ENCODE measurements at regions not wholly inside any gene's neighbourhood (a gene's known extent, or its start where the extent isn't known, plus 50 kb on each side); places are given as distances from the start of the nearest gene placed in this dataset.

DNA sequence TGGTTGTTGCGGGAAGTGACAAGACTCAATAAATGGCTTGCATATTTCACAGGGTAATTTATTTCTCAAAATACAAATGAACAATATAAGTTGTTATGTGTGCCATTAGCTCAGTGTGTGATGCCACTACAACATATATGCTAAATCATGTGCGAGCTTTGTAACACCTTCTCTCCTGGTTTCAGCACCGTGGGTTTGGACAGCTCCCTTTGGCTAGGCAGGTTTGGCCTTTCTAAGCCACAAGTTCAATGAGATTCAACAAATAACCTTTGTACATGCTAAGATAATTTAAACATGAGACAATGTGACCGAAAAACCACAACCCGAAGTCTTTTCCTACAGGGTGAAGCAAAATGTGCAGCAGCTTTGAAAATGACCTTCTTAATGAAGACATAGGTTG is 563.9 kb downstream of the TMEM114 start:
- DNase-seq = no peak

DNA sequence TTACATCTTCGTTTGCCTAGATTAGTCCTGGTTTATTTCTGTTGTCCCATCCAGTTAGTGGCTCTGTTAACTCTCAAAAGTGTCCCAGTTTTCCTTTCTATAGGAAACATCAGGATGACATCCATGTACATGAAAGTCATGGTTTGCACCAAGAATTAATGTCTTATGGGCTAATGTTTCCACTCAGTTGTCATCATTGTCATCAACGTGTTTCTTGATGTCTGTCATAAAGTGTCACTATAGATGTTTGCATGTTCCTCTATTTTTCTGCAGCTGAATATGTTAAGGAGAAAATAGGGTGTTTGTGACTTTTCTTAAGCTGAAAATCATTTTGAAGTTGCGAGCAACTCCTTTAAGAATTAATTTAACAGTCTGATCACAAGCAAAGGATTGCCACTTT is 567.0 kb downstream of the TMEM114 start:
- no peak for DNase-seq

DNA sequence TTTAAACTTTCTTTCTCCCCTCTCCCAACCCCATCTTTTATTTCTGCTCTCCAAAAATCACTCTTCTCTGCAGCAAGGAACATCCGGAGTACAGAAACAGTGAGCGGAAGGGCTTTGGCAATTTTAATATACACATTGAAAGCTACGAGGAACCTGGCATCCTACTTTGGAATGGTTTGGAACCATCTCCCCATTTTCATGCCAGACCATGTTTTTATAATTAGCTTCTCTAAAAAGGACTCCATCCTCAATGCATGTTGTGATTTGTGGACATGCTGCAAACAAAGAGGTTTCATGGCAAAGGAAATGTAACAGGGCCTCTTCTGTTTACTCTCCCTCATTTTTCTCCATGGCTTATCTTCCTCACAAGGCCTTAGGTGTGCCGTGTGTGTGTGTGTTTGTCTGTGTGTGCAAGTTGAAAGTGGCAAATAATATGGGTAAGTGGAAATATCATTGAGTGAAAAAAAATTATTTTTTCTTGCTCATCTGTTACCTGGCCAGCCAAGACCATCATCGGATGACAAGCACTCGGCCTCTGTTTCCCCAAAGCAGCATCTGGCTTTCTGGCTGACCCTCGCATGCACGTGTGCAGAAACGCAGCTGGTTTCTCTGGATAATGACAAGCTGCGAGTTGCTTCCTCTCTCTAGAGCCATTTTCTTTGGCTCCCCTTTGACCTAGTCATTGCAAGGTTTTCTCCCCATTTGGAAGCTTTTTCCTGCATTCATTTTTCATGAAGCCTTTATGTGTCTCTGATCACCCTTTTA is 585.0 kb downstream of the TMEM114 start:
- DNase-seq = peak; percentile 34

DNA sequence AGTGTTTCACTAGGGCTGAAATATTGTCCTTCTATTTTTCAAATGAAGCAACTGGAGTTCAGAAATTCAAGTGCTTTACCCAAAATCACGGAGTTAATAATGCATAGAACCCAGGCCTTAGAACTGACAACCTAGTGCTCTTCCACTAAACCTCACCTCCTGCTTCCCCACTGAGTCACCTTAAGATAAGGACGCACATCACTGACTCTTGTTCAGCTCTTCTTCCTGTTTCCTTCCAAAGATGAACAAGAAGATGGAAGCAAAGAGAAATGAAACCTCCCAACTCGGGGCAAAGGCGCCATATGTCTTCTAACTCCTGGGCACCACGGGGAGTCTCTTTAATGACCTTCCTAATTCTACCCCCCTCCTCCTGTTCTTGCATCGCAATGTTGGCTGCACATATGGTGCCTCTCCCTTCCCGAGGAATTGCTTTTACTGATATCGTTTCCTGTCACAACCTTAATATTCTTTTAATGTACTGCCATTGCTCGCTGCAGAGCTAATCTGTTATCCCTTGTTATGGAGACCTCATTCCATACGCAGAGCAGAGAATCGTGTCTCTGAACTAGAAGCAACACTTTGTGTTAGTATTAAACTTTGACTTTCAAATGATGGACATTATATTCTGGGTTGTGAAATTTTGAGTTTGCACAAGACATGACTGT is 591.4 kb downstream of the TMEM114 start:
- no peak for DNase-seq

DNA sequence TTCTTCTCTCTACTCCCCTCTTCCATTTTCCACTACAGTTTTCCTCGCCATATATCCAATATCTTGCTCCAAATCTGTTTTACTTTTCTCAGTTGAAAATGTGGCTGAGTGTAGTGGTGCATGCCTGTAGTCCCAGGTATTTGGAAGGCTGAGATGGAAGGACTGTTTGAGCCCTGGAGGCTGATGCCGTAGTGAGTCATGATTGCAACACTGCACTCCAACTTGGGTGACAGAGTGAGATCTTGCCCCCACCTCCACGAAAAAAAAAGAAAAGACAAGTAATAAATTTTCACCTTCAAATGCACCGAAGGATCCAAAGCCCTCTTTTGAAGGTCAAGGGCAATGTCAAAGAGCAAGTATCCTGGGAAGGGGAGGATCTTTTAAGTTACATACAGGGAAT is 592.3 kb downstream of the TMEM114 start:
- DNase-seq = no peak

DNA sequence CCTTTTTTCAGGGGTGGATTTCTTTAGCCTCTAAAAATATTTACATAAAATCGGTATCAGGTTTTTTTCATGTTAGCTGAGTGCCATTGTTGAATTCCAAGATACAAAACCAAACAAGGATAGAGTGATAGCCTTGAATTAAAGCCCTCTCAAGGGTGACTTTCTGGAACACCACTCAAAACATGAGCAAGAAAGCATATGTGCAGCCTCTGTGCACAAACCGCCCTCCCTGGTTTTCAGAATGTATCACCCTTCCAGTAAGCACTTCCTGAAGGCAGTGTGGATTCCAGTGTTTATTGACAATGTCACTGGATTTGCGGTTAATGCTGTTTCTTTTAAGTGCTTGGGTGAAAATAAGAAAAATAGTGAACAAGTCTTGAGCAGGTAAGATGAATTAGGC is 597.7 kb downstream of the TMEM114 start:
- no peak for DNase-seq

DNA sequence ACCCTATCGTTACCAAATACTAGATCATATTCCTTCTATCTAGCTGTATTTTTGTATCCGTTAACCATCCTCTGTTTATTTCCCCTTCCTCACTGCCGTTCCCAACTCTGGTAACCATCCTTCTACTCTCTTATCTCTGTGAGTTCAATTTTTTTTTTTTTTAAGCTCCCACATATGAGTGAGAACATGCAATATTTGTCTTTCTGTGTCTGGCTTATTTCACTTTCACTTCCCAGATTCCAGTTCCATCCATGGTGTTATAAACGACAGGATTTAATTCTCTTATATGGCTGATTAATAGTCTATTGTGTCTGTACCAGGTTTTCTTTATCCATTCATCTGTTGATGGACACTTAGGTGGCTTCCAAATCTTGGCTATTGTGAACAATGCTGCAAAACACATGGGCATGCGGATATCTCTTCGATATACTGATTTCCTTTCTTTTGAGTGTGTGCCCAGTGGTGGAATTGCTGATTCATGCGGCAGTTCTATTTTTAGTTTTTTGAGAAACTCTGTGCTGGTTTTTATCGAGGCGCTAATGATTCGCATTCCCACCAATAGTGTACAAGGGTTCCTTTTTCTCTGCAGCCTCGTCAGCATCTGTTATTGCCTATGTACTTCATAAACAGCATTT is 599.6 kb downstream of the TMEM114 start:
- no peak for DNase-seq

DNA sequence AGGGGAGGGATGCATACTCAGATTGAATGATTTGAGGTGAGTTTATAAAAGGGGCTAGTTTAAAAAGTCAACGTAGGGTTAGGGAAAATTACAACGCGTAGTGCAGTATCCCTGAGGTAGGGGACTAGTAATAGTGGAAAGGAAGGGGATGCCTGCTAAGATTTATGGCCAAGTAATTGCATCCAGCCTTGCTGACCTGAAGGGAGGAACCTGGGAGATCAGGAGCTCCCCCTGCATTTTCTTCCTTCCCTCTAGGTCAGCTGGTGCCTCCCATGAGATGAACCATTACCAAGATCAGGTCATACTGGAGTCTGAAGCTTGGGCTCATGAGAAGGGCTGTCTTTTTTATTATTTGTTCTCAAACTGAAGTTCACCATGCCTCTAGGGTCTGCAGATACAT is 606.6 kb downstream of the TMEM114 start:
- no peak for DNase-seq

DNA sequence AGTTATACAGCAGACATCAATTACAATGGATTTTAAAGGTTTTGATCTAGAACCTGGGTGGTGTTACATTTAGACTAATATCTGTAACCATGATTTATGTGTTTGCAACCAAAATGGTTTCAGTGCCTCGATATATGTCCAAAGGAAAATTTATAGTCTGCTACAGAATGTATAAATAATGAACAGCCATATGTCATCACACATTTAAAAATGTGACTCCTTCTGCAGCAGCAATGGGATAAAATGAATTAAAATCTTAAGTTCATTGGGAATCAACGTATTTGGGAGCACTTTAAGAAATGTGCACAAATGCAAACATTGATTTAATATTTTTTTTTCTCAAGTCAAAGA is 610.2 kb downstream of the TMEM114 start:
- no peak for DNase-seq

DNA sequence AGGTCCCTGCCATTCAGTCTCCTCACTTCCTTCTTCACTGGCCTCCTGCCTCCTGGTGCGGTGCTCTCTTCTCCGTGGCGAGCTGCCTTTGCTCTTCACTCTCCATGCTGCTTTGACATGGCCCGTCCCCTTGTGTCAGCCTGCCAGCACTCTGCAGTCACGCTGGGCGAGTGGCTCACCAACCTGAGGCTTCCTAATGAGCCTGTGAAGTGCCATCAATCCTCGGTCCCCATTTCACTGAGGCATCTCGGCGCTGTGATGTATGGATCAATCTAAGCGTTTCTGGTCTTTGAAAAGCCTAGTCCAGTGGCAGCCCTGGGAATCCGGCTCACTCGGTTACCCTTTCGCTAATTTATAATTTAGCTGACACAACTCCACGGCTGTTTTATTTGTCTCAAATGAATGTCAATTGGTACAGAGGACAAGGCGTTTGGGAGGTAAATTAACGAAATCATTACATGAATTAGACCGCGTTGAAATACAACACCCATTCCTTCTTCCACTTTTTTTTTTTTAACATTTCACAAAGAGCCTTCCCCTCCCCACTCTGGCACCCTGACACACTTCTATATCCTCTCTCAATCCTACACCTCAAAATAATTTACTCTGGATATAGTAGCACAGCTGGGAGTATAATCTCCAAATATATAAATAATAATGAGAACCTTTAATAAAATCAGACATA is 610.7 kb downstream of the TMEM114 start:
- DNase-seq = no peak

DNA sequence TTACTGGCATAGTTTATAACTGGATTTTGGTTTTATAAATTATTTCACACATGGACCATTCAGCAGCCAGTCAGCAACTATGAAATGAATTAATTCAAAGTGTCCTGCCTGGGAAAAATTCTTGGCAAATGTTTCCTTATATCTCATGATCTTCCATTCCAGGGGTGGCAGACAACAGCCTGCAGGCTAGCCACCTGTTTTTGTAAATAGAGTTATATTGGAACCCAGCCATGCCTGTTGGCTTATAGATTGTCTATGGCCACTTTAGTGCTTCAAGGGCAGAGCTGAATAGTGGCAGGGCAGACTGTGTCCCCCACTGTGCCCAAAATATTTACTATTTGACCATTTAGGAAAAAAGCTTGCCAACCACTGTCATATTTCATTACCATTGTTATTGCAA is 613.7 kb downstream of the TMEM114 start:
- DNase-seq = no peak

DNA sequence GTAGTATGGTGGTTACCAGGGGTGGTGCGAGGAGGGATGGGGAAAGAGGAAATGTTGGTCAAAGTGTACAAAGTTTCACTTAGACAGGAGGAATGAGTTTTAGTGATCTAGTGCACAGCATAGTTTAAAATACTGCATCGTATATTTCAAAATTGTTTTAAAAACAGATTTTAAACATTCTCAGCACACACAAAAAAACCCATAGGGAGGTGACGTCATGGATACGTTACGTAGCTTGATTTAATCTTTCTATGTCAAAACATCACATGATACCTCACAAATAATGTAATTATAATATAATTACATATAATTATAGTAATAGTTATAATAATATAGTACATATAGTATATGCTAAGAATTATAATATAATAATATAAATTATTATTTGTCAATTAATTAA is 614.2 kb downstream of the TMEM114 start:
- no peak for DNase-seq

DNA sequence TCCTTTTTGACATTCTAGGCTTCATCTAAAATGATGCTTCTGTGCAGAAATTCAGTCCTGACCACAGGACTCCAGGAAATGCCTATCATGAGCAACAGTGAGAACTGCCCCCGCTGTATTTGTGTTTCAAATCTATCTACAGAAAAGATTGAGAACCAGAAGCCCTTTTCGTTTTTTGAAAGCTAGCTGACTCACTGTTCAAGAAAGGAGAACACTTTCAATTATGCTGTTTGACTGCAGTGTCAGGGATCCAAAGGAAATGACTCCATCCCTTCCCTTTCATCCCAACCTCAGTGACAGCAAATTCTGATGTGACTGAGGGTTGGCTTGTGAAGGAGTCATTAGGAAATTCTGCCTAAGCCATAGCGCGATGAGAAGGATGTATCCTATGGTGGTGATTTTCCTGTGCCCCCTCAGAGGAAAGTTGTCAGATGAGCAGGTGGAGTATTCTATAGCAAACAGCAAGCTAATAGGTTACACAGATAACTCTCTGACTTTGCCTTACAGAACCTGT is 622.3 kb downstream of the TMEM114 start:
- no peak for DNase-seq

DNA sequence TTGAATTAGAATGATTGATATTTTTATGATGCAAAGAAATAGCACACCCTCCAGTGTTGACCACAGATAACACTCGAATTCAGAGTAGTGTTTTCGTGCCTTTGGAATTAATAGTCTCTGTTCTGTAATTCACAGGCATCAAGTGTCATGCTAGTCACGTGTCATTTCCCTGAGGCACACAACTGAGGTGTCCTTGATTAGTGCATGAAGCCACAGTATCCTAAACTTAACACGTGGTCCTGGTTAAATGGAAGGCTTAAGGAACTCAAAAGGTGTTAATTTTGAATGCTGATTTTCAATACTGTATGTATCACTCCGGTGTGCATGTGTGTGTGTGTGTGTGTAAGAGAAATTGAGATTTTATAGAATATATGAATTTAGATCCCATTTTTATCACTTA is 625.6 kb downstream of the TMEM114 start:
- DNase-seq = no peak

DNA sequence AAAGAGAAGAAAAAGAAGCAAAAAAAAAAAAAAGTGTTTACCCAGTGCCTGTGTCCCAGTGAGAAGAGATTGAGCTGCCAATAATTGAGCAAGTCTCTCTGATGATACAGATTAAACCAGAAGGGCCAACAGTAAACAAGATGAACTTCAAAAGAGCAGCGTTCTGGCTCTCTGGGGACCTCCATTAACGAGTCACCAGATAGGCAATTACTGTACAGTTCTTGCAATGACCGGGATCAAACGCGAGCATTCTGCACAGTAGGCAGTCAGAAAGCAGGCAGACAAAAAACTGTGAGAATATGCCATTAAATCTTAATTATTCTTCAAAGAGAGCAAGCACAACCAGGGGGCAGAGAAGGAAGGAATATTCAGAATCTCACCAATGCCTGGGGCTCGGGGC is 626.1 kb downstream of the TMEM114 start:
- no peak for DNase-seq

DNA sequence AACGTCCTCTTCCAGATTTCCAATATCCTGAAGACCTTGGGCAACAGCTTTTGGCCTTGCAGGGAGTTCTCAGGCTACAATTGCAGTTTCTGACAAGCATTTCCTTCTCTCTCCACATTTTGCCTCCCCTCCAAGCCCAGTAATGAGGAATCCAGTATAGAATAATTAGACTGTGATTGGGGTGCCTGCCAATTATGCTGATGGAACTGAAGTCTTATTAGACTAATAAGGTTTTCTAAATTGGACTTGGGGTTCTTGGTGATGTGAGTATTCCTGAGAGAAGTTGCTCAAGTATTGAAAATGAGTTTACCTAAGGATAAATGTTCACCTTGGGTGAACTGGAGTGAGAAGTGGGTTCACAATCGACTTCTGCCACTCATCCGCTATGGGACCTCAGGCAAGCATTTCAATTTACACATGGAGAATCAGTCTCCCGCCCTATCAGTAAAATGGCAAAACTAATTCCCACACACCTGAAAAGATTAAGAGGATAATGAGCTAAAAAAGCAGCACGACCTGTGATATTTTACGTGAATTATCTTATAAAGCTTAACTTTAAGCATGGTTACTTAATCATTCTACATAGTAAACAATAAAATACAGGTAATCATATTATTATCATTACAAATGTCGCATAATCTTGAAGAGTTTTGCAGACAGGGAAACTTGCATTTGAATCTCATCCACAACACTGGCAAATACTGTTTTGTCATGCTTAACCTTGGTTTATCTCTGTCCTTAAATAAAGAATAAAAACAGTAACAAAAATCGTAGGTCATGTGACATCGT is 628.0 kb downstream of the TMEM114 start:
- DNase-seq = no peak

DNA sequence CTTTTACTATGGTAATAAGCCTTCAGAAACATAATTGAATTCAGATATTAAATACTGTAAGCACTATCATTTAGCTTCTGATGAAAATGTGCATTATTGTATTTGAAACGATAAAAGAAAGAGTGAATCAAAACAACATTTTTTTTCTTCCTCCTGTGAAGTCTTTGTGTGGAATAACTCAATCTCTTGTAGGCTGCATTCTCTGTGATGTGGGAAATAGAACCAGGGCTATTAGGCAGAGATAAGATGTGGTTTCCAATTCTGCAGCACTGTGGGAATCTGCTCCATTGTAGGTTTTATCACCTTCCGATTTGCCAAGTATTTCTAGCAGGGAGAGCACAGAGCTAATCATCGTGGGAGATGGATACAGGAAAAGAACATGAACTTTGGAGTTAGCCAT is 624.5 kb downstream of the RBFOX1 start:
- no peak for DNase-seq

DNA sequence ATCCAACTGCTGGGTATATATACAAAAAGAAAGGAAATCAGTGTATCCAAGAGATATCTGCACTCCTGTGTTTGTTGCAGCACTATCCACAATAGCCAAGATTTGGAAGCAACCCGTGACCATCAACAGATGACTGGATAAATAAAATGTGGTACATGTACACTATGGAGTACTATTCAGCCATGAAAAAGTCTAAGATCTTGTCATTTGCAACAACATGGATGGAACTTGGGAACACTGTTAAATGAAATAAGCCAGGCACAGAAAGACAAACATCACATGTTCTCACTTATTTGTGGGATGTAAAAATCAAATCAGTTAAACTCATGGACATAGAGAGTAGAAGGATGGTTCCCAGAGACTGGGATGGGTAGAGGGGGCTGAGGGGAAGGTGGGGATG is 620.7 kb downstream of the RBFOX1 start:
- DNase-seq = no peak

DNA sequence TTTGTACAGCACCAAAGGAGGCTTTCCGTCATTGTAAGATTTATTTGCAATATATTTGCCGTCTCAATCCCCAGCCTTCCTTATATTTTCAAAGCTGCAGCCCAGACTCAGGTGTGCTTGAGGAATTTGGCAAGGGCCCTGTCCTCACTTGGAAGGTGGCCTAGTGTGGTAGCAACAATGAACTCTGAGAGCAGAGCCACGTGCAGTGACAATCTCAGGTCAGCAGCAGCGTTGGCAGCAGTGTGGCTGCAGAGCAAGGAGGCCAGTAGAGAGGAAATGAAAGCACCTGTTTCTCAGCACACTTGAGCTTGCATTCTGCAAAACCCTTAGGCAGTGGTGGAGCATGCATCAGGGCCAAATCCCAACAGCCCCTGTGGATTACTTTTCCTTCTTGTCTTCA is 613.5 kb downstream of the RBFOX1 start:
- DNase-seq = no peak

DNA sequence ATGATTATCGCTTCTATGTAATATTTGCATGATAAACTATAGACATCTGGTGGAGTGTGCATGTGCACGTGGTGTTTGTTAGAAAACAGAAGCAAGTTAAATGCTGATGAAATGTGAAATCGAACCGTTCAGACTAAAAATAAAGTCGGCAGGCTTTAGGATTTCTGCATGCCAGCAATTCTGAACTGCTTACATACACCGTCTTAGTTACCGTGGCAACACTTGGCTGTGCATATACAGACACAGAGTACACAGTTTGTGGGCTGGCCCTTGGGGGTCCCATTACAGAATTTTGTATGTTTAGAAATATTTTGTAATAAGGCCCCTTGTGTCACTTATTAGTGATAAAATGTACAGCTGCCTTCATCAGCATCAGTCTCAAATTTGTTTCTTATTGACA is 605.5 kb downstream of the RBFOX1 start:
- peak; percentile 74 for DNase-seq

DNA sequence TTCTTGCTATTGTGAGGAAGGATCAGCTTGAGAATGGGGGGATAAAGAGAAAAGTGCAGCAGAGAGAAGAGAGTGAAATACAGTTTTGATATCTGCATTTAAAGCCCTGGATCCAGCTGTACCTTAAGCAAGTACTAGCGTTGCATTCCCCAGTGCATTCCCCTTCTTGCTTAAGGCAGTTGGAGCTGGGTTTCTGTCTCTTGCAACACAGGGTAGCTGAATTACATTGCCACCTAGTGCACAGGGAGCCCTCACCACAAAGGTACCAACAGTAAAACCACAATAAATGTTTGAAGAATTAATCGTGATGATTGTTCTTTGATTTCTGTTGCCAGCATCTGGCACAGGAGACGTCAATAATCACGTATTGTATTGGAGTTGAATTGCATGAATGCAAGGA is 588.7 kb downstream of the RBFOX1 start:
- DNase-seq = no peak

DNA sequence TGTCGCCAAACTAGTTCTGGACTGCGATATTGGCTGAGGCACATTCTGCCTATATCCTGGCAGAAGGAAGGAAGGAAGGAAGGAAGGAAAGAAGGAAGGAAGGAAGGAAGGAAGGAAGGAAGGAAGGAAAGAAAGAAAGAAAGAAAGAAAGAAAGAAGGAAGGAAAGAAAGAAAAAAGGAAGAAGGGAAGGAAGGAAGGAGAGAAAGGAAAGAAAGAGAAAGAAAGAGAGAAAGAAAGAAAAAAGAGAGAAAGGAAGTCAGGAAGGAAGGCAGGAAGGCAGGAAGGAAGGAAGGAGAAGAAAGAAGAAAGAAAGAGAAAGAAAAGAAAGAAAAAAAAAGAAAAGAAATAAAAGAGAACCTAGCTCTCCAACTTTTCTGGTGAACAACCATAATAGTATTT is 587.1 kb downstream of the RBFOX1 start:
- DNase-seq = no peak

DNA sequence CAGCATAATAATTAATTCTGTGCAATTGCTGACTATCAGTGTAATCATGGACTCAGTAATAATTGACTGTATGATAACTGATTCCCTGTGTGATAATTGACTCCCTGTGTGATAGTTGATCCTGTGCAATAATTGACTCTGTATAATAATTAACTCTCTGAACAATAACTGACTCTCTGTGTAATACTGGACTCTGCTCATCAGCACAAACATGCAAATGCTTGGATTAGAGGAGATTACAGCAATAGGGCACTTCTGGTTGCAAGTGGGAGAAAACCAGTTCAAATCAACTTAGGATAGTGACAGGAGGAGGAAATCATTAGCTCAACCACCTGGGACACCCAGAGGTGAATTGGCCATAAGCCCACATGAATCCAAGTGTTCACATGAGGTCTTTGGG is 582.1 kb downstream of the RBFOX1 start:
- DNase-seq = no peak

All from femur (tissue), 1 donor.